Endothelial cell of umbilical vein (primary cell): ENCODE measurements at regions not wholly inside any gene's neighbourhood (a gene's known extent, or its start where the extent isn't known, plus 50 kb on each side); places are given as distances from the start of the nearest gene placed in this dataset.

Source experiments
- BruUV-seq: library from RNA; stranded (reverse); fragments of 400-500 nt; replicated peaks from 2 replicates; lab custom pipeline; 2021; lab: Mats Ljungman, UMichigan
- CTCF ChIA-PET: fragments of 300-600, 350-600 bp; sonication (Branson Sonifier 250); formaldehyde crosslinking; loops from one replicate; lab custom pipeline; 2021; ENCODE audit warnings: antibody characterized with exemption, inconsistent platforms; lab: Charles Lee
- POLR2A ChIA-PET: fragments of 300-600, 350-600 bp; sonication (Branson Sonifier 250); formaldehyde crosslinking; loops from one replicate; lab custom pipeline; 2021; ENCODE audit warnings: antibody characterized with exemption, inconsistent platforms; lab: Charles Lee
- DNase-seq: peaks from one replicate; pipeline ENCODE4 v3.0.0-alpha.2; 2011; ENCODE audit warnings: low read depth, low spot score
- FAIRE-seq: peaks from 2 replicates; lab custom pipeline; 2011; peaks lifted over from hg19 to GRCh38; lab: Jason Lieb, UNC
- H2AFZ ChIP-seq: 2 replicates; pipeline ENCODE4 v1.6.0; 2012; ENCODE audit warnings: low read depth, low read length, control low read depth, inconsistent platforms
- H3K27ac ChIP-seq: 2 replicates; pipeline ENCODE4 v1.5.1; 2011; ENCODE audit warnings: low read depth, mild to moderate bottlenecking, control low read depth, low read length, moderate library complexity; ENCODE audit not compliant: insufficient read depth
- H3K27me3 ChIP-seq, 2 experiments: 2 replicates each; pipeline versions ENCODE4 v1.6.0 to v1.6.1; 2011; ENCODE audit warnings: low read length in 2 of 2, mixed read lengths in 1 of 2; ENCODE audit not compliant: control insufficient read depth in 2 of 2, insufficient read depth in 2 of 2
- H3K36me3 ChIP-seq, 2 experiments: 2 replicates in 1 of 2; 3 replicates in 1 of 2; pipeline ENCODE4 v1.5.1; 2011; ENCODE audit warnings: low read length in 2 of 2, mild to moderate bottlenecking in 1 of 2, moderate library complexity in 1 of 2; ENCODE audit not compliant: control insufficient read depth in 2 of 2, insufficient read depth in 2 of 2; ENCODE audit errors: extremely low read depth in 1 of 2
- H3K4me1 ChIP-seq: 3 replicates; pipeline ENCODE4 v1.5.1; 2011; ENCODE audit warnings: mild to moderate bottlenecking, low read length; ENCODE audit not compliant: control insufficient read depth, insufficient read depth; ENCODE audit errors: extremely low read depth
- H3K4me2 ChIP-seq: 2 replicates; pipeline ENCODE4 v1.6.1; 2011; ENCODE audit warnings: low read length, control low read depth, mixed read lengths; ENCODE audit not compliant: insufficient read depth
- H3K4me3 ChIP-seq, 3 experiments: fragments of 200-600 bp in 1 of 3; sonication (generic), shearing (Covaris generic) in 1 of 3; replicated peaks in 1 of 3; 2 replicates each; pipeline ENCODE4 v1.5.1; 2011 to 2016; ENCODE audit warnings: control low read depth in 3 of 3, low read length in 3 of 3, mild to moderate bottlenecking in 2 of 3, inconsistent platforms in 1 of 3, low read depth in 1 of 3, moderate library complexity in 1 of 3; ENCODE audit not compliant: insufficient read depth in 1 of 3
- H3K79me2 ChIP-seq: 2 replicates; pipeline ENCODE4 v1.6.0; 2012; ENCODE audit warnings: low read length, inconsistent platforms; ENCODE audit not compliant: control insufficient read depth, insufficient read depth
- H3K9ac ChIP-seq: replicated peaks from 2 replicates; pipeline ENCODE3; 2011; ENCODE audit warnings: low read length, control low read depth; ENCODE audit not compliant: insufficient read depth; ENCODE audit errors: extremely low read depth
- H3K9me1 ChIP-seq: replicated peaks from 3 replicates; pipeline ENCODE4 v1.6.0; 2011; ENCODE audit warnings: mild to moderate bottlenecking, low read length; ENCODE audit not compliant: control insufficient read depth, insufficient read depth; ENCODE audit errors: extremely low read depth
- H3K9me3 ChIP-seq: replicated peaks from 2 replicates; pipeline ENCODE4 v1.5.1; 2012; ENCODE audit warnings: low read length, inconsistent platforms; ENCODE audit not compliant: control insufficient read depth, insufficient read depth
- H4K20me1 ChIP-seq: replicated peaks from 2 replicates; pipeline ENCODE3; 2011; ENCODE audit warnings: mild to moderate bottlenecking, low read length; ENCODE audit not compliant: control insufficient read depth, insufficient read depth; ENCODE audit errors: extremely low read depth
- EZH2 ChIP-seq: IDR thresholded peaks from 2 replicates; pipeline ENCODE4 v1.6.1; 2012; ENCODE audit warnings: borderline replicate concordance, low read depth, mild to moderate bottlenecking, moderate library complexity, low read length, inconsistent platforms; ENCODE audit not compliant: severe bottlenecking
- FOS ChIP-seq: IDR thresholded peaks from 2 replicates; pipeline ENCODE4 v1.6.1; 2011; ENCODE audit warnings: mild to moderate bottlenecking, low read length, moderate library complexity, borderline replicate concordance; ENCODE audit not compliant: insufficient read depth
- GATA2 ChIP-seq: IDR thresholded peaks from 2 replicates; pipeline ENCODE4 v1.7.0; 2011; ENCODE audit warnings: low read depth, mild to moderate bottlenecking, moderate library complexity, mixed read lengths, low read length; ENCODE audit not compliant: insufficient read length, insufficient read depth
- JUN ChIP-seq: IDR thresholded peaks from 2 replicates; pipeline ENCODE4 v1.6.1; 2011; ENCODE audit warnings: borderline replicate concordance, low read depth; ENCODE audit not compliant: insufficient read length, insufficient read depth
- MYC ChIP-seq: IDR thresholded peaks from one replicate; pipeline ENCODE4 v1.6.1; 2011; ENCODE audit warnings: mild to moderate bottlenecking, low read depth, low read length
- POLR2A ChIP-seq: IDR thresholded peaks from 2 replicates; pipeline ENCODE4 v1.6.1; 2012; ENCODE audit warnings: low read depth, mild to moderate bottlenecking, control low read depth, low read length
- POLR2AphosphoS5 ChIP-seq: IDR thresholded peaks from 2 replicates; pipeline ENCODE4 v1.6.1; 2012; ENCODE audit warnings: low read depth, mild to moderate bottlenecking, control low read depth, low read length, moderate library complexity; ENCODE audit not compliant: insufficient read depth
- dilution Hi-C: fragments of 300-500 bp; cut with MboI; formaldehyde crosslinking; loops from one replicate; pipeline ENCODE4 v1.15.0; 2019; ENCODE audit warnings: low sequenced_read_pairs; ENCODE audit not compliant: extremely low pct_ligation_motif_present
- intact Hi-C: fragments of 100-400 bp; cut with micrococcal nuclease; formaldehyde crosslinking; loops from one replicate; pipeline ENCODE4 v1.10.0; 2022
- TF ChIP-seq, protein P1 (sequence below), 2 donors: IDR thresholded peaks; 1 replicate in 1 of 2; 2 replicates in 1 of 2; pipeline ENCODE4 v1.5.1; 2011; ENCODE audit warnings: low read length in 2 of 2, mild to moderate bottlenecking in 2 of 2, moderate library complexity in 2 of 2, control low read depth in 1 of 2, inconsistent platforms in 1 of 2, low read depth in 1 of 2; ENCODE audit not compliant: insufficient read depth in 1 of 2; ENCODE audit errors: extremely low read depth in 1 of 2
- TF ChIP-seq, protein P2 (sequence below): IDR thresholded peaks from 2 replicates; pipeline ENCODE4 v1.6.1; 2011; ENCODE audit not compliant: insufficient read depth, insufficient read length

DNA sequence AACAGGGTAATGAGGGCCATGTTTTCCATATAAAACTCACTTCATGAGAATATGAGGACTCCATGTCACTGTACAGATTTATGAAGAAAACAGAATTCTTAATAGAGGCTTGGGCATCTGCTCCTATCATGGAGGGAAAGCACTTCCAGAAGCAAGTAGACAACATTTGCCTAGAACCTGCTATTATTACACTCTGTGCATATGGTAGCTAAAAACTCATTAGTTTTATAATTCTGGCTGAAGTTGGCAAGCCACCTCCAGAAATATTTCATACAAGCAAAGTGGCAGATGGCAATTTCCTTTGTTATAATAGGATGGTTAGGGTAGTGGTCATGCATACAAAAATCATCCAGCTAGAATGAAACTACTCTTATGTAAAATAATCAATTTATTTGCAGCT is 65.8 kb upstream of the TLK1 start:
- no peaks in the 10 kb centered on the region for H3K9me3 ChIP-seq
- ChIA-PET CTCF (no interaction called here), POLR2A (no interaction called here)
- no peaks in the 10 kb centered on the region for H4K20me1 ChIP-seq
- no peak overlapping the region for H3K9ac ChIP-seq
- no peaks in the 10 kb centered on the region for H3K9me1 ChIP-seq
- no peak for TF ChIP-seq POLR2AphosphoS5
- no peak for TF ChIP-seq JUN
- no peak for TF ChIP-seq MYC
- TF ChIP-seq GATA2: no peak
- TF ChIP-seq EZH2: no peak
- TF ChIP-seq FOS: no peak
- TF ChIP-seq POLR2A: no peak
- TF ChIP-seq, protein P1, sequence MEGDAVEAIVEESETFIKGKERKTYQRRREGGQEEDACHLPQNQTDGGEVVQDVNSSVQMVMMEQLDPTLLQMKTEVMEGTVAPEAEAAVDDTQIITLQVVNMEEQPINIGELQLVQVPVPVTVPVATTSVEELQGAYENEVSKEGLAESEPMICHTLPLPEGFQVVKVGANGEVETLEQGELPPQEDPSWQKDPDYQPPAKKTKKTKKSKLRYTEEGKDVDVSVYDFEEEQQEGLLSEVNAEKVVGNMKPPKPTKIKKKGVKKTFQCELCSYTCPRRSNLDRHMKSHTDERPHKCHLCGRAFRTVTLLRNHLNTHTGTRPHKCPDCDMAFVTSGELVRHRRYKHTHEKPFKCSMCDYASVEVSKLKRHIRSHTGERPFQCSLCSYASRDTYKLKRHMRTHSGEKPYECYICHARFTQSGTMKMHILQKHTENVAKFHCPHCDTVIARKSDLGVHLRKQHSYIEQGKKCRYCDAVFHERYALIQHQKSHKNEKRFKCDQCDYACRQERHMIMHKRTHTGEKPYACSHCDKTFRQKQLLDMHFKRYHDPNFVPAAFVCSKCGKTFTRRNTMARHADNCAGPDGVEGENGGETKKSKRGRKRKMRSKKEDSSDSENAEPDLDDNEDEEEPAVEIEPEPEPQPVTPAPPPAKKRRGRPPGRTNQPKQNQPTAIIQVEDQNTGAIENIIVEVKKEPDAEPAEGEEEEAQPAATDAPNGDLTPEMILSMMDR (IDR thresholded peaks at IDR 0.05; ENCODE audit: extremely low read depth in 1 of 2, insufficient read depth in 1 of 2, low read depth in 1 of 2, low read length in 2 of 2): no peak
- TF ChIP-seq, protein P2, sequence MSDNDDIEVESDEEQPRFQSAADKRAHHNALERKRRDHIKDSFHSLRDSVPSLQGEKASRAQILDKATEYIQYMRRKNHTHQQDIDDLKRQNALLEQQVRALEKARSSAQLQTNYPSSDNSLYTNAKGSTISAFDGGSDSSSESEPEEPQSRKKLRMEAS: no peak
- H3K4me3 ChIP-seq: no peak overlapping the region
- H3K27me3 ChIP-seq: peaks cover 0 to 2% of the 10 kb centered on the region in 2 experiments
- DNase-seq (no peak), FAIRE-seq (no peak)
- dilution Hi-C loops: no loop called here
- no peaks in the 10 kb centered on the region for H3K36me3 ChIP-seq
- H2AFZ ChIP-seq: no peak overlapping the region
- intact Hi-C loops: no loop called here
- BruUV-seq: no TSS peak
- no peak overlapping the region for H3K27ac ChIP-seq
- no peaks in the 10 kb centered on the region for H3K79me2 ChIP-seq
- H3K4me1 ChIP-seq: peaks cover 8% of the 10 kb centered on the region
- H3K4me2 ChIP-seq: no peak overlapping the region
